Activated CD4-positive, alpha-beta T cell treated with anti-CD3 and anti-CD28 coated beads, Interleukin-2, Interleukin-6, amounts not matched to agents 100 ng/mL and 50 ng/mL, durations not matched to agents 16 hours and 8 hours (primary cell): ENCODE measurements at regions not wholly inside any gene's neighbourhood (a gene's known extent, or its start where the extent isn't known, plus 50 kb on each side); places are given as distances from the start of the nearest gene placed in this dataset.
"Not testable (repeated sequence)": the region's sequence is repeated elsewhere in the genome, so short reads cannot be mapped to it uniquely, and the experiment has no call there.

Source experiments
- DNase-seq: peaks from one replicate; pipeline ENCODE4 v3.0.0-alpha.2; 2020

- DNase-seq: no peak
Observed at GRCh38 chr6:8941577-8941976, 506.2 kb upstream of the SLC35B3 start.

GRCh38 chr6:8940356-8940755 lies 505.0 kb upstream of the SLC35B3 start:
- DNase-seq: no peak

GRCh38 chr6:8939615-8940014 lies 504.3 kb upstream of the SLC35B3 start:
- no peak for DNase-seq

- no peak for DNase-seq
Observed at GRCh38 chr6:8934318-8934717, 499.0 kb upstream of the SLC35B3 start.

GRCh38 chr6:8930009-8930408 lies 494.7 kb upstream of the SLC35B3 start:
- DNase-seq: no peak

- DNase-seq: not testable (repeated sequence)
Observed at GRCh38 chr6:8920244-8920643, 484.9 kb upstream of the SLC35B3 start.

GRCh38 chr6:8918196-8918595 lies 482.9 kb upstream of the SLC35B3 start:
- DNase-seq: no peak

- DNase-seq: no peak
Observed at GRCh38 chr6:8914700-8915099, 479.4 kb upstream of the SLC35B3 start.

- DNase-seq: no peak
Observed at GRCh38 chr6:8908638-8909037, 473.3 kb upstream of the SLC35B3 start.

GRCh38 chr6:8906699-8907098 lies 471.4 kb upstream of the SLC35B3 start:
- no peak for DNase-seq

GRCh38 chr6:8905757-8906156 lies 470.4 kb upstream of the SLC35B3 start:
- DNase-seq: no peak

- no peak for DNase-seq
Observed at GRCh38 chr6:8904754-8905153, 469.4 kb upstream of the SLC35B3 start.

GRCh38 chr6:8900056-8900455 lies 464.7 kb upstream of the SLC35B3 start:
- DNase-seq: no peak

GRCh38 chr6:8889514-8889913 lies 454.2 kb upstream of the SLC35B3 start:
- DNase-seq: no peak

GRCh38 chr6:8888468-8888867 lies 453.1 kb upstream of the SLC35B3 start:
- peak; percentile 3 for DNase-seq

- no peak for DNase-seq
Observed at GRCh38 chr6:8881663-8882062, 446.3 kb upstream of the SLC35B3 start.

GRCh38 chr6:8879334-8879733 lies 444.0 kb upstream of the SLC35B3 start:
- no peak for DNase-seq

- DNase-seq: no peak
Observed at GRCh38 chr6:8875986-8876385, 440.6 kb upstream of the SLC35B3 start.

GRCh38 chr6:8872589-8872988 lies 437.2 kb upstream of the SLC35B3 start:
- no peak for DNase-seq

- no peak for DNase-seq
Observed at GRCh38 chr6:8865451-8865850, 430.1 kb upstream of the SLC35B3 start.

GRCh38 chr6:8860671-8861070 lies 425.3 kb upstream of the SLC35B3 start:
- DNase-seq: no peak

GRCh38 chr6:8859501-8859900 lies 424.2 kb upstream of the SLC35B3 start:
- DNase-seq: no peak

- DNase-seq: no peak
Observed at GRCh38 chr6:8858854-8859331, 423.5 kb upstream of the SLC35B3 start.

- no peak for DNase-seq
Observed at GRCh38 chr6:8857160-8857559, 421.8 kb upstream of the SLC35B3 start.

GRCh38 chr6:8855411-8855810 lies 420.1 kb upstream of the SLC35B3 start:
- no peak for DNase-seq

- no peak for DNase-seq
Observed at GRCh38 chr6:8852332-8852731, 417.0 kb upstream of the SLC35B3 start.
